Hepatocyte (in vitro differentiated cells): ENCODE measurements at regions not wholly inside any gene's neighbourhood (a gene's known extent, or its start where the extent isn't known, plus 50 kb on each side); places are given as distances from the start of the nearest gene placed in this dataset.

Source experiments
- EZH2 ChIP-seq: fragments of 200-600 bp; sonication (generic); IDR thresholded peaks from 2 replicates; pipeline ENCODE4 v1.6.1; 2016; ENCODE audit warnings: antibody characterized with exemption, mild to moderate bottlenecking, borderline replicate concordance
- TF ChIP-seq, protein P1 (sequence below): fragments of 200-600 bp; sonication (generic); IDR thresholded peaks from 2 replicates; pipeline ENCODE4 v1.5.1; 2016; ENCODE audit warnings: antibody characterized with exemption, mild to moderate bottlenecking; ENCODE audit not compliant: poor library complexity

DNA sequence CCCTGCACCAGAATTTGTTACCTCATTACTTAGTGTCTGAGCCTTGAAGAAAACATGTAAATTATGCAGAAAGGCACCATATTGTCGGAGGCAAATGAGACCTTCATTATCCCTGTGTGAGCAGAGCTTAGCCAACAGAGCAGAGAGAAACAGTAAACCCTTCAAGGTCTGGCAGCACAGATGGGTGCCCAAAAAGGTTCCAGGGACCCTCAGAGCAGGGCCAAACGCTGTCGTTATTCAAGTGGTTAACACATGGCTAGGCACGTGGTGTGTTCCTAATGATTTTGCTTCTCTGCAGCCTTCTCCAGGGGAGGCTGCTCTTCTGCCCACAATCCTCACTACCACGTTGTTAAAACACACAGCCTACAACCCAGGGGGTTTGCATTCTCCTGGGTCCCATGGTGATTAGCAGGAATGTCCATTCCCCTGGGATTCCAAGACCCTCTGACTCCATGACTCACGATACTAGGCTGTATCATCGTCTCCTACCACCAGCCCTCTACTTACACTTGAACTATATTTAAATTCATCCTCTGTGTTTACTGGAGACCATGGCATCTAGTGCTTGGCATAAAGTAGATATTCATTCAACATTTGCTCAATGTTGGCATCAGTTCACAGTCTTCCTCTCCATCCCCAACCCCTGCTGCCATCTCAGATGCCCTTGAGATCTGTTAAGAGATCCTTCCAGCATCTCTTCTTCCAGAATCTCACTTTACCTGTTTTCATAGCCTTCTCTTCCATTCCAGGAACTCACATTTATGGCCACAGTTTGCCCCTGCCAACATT is 174.5 kb upstream of the RAD23B start:
- TF ChIP-seq, protein P1, sequence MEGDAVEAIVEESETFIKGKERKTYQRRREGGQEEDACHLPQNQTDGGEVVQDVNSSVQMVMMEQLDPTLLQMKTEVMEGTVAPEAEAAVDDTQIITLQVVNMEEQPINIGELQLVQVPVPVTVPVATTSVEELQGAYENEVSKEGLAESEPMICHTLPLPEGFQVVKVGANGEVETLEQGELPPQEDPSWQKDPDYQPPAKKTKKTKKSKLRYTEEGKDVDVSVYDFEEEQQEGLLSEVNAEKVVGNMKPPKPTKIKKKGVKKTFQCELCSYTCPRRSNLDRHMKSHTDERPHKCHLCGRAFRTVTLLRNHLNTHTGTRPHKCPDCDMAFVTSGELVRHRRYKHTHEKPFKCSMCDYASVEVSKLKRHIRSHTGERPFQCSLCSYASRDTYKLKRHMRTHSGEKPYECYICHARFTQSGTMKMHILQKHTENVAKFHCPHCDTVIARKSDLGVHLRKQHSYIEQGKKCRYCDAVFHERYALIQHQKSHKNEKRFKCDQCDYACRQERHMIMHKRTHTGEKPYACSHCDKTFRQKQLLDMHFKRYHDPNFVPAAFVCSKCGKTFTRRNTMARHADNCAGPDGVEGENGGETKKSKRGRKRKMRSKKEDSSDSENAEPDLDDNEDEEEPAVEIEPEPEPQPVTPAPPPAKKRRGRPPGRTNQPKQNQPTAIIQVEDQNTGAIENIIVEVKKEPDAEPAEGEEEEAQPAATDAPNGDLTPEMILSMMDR = no peak
- no peak for TF ChIP-seq EZH2
